ENCODE measurements at regions not wholly inside any gene's neighbourhood (a gene's known extent, or its start where the extent isn't known, plus 50 kb on each side); places are given as distances from the start of the nearest gene placed in this dataset.
"Not testable (repeated sequence)": the region's sequence is repeated elsewhere in the genome, so short reads cannot be mapped to it uniquely, and the experiment has no call there.

- ATAC-seq; intact Hi-C loops (cut with DNase I); DNase-seq: not testable (repeated sequence)
These were observed 130.4 kb upstream of the SLC35G4 start for GRCh38 chr18:11479031-11479430.

- ATAC-seq (no peak), DNase-seq (no peak)
- intact Hi-C loops (cut with DNase I): no loop called here
These were observed 138.5 kb upstream of the SLC35G4 start for GRCh38 chr18:11470941-11471340.

- intact Hi-C loops (cut with DNase I): no loop called here
- no peak for DNase-seq
- no peak for ATAC-seq
These were observed 140.8 kb upstream of the SLC35G4 start for GRCh38 chr18:11468617-11469016.

GRCh38 chr18:11468120-11468519, 141.3 kb upstream of the SLC35G4 start:
- DNase-seq (no peak), ATAC-seq (no peak)
- intact Hi-C loops (cut with DNase I): no loop called here

- no peak for ATAC-seq
- intact Hi-C loops (cut with DNase I): no loop called here
- DNase-seq: no peak
These were observed 141.8 kb upstream of the SLC35G4 start for GRCh38 chr18:11467611-11468010.

GRCh38 chr18:11464129-11464528, 145.3 kb upstream of the SLC35G4 start:
- no peak for DNase-seq
- intact Hi-C loops (cut with DNase I): no loop called here
- no peak for ATAC-seq

- intact Hi-C loops (cut with DNase I): no loop called here
- ATAC-seq (no peak), DNase-seq (no peak)
These were observed 150.9 kb upstream of the SLC35G4 start for GRCh38 chr18:11458447-11458846.

- DNase-seq; ATAC-seq; intact Hi-C loops (cut with DNase I): not testable (repeated sequence)
These were observed 151.5 kb upstream of the SLC35G4 start for GRCh38 chr18:11457853-11458252.

GRCh38 chr18:11454040-11454439, 155.4 kb upstream of the SLC35G4 start:
- ATAC-seq: no peak
- intact Hi-C loops (cut with DNase I): no loop called here
- DNase-seq: no peak

GRCh38 chr18:11444169-11444568, 165.2 kb upstream of the SLC35G4 start:
- ATAC-seq; DNase-seq; intact Hi-C loops (cut with DNase I): not testable (repeated sequence)

GRCh38 chr18:11437046-11437445, 172.3 kb upstream of the SLC35G4 start:
- ATAC-seq (no peak), DNase-seq (no peak)
- intact Hi-C loops (cut with DNase I): no loop called here

GRCh38 chr18:11432360-11432811, 177.0 kb upstream of the SLC35G4 start:
- intact Hi-C loops (cut with DNase I): no loop called here
- DNase-seq (no peak), ATAC-seq (no peak)

- ATAC-seq (no peak), DNase-seq (no peak)
- intact Hi-C loops (cut with DNase I): no loop called here
These were observed 179.5 kb upstream of the SLC35G4 start for GRCh38 chr18:11429876-11430275.

GRCh38 chr18:11425211-11425610, 184.2 kb upstream of the SLC35G4 start:
- no peak for ATAC-seq
- DNase-seq: no peak
- intact Hi-C loops (cut with DNase I): no loop called here

- ATAC-seq: no peak
- intact Hi-C loops (cut with DNase I): no loop called here
- no peak for DNase-seq
These were observed 190.1 kb upstream of the SLC35G4 start for GRCh38 chr18:11419338-11419737.

- DNase-seq: no peak
- ATAC-seq: no peak
- intact Hi-C loops (cut with DNase I): no loop called here
These were observed 196.6 kb upstream of the SLC35G4 start for GRCh38 chr18:11412811-11413210.

GRCh38 chr18:11411048-11411447, 198.3 kb upstream of the SLC35G4 start:
- ATAC-seq: no peak
- no peak for DNase-seq
- intact Hi-C loops (cut with DNase I): no loop called here

GRCh38 chr18:11408555-11409065, 200.8 kb upstream of the SLC35G4 start:
- DNase-seq (no peak), ATAC-seq (no peak)
- intact Hi-C loops (cut with DNase I): no loop called here

GRCh38 chr18:11407940-11408339, 201.5 kb upstream of the SLC35G4 start:
- DNase-seq: no peak
- no peak for ATAC-seq
- intact Hi-C loops (cut with DNase I): no loop called here

- ATAC-seq: no peak
- intact Hi-C loops (cut with DNase I): no loop called here
- DNase-seq: no peak
These were observed 203.6 kb upstream of the SLC35G4 start for GRCh38 chr18:11405804-11406203.

GRCh38 chr18:11400703-11401102, 208.7 kb upstream of the SLC35G4 start:
- intact Hi-C loops (cut with DNase I): no loop called here
- no peak for ATAC-seq
- DNase-seq: no peak

GRCh38 chr18:11398625-11399024, 210.8 kb upstream of the SLC35G4 start:
- ATAC-seq (no peak), DNase-seq (no peak)
- intact Hi-C loops (cut with DNase I): no loop called here

All from left cardiac atrium (tissue), 4 donors.